HG03196 (cell line): ENCODE measurements at regions not wholly inside any gene's neighbourhood (a gene's known extent, or its start where the extent isn't known, plus 50 kb on each side); places are given as distances from the start of the nearest gene placed in this dataset.
"Not testable (repeated sequence)": the region's sequence is repeated elsewhere in the genome, so short reads cannot be mapped to it uniquely, and the experiment has no call there.

Experiments used
- ATAC-seq: cut with Tn5 transposase; IDR thresholded peaks from one replicate; pipeline ENCODE4 v1.9.1; 2021; ENCODE audit not compliant: unreplicated experiment

DNA sequence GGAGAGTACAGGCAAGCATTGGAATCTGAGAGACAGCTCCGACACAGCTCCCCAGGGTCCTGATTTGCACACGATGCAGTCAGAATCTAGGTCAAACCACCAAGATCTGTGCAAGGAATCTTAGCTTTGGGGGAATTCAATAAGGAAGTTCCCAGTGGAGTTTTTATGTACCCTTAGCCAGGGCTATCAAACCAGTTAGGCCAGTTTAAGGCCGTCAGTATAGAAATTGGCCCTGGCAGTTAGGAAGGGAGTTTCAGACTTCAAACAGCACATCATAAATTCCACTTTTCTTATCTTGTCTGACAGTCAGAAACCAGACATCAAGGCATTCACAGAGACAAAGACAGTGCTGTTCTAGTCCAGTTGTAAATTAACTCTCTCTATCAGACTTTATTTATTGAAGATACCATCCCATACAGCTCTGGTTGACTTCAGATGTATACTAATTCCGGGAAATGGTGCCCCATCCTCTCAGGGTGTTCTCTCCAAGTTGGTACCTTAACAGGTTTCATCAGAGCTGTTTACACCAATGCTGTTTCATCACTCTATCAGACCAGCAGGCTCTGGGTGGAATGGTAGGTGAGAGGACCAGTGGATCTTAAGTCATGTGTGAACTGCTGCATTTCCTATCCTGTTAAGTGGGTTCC is 157.5 kb upstream of the ATF7IP start:
- no peak for ATAC-seq

DNA sequence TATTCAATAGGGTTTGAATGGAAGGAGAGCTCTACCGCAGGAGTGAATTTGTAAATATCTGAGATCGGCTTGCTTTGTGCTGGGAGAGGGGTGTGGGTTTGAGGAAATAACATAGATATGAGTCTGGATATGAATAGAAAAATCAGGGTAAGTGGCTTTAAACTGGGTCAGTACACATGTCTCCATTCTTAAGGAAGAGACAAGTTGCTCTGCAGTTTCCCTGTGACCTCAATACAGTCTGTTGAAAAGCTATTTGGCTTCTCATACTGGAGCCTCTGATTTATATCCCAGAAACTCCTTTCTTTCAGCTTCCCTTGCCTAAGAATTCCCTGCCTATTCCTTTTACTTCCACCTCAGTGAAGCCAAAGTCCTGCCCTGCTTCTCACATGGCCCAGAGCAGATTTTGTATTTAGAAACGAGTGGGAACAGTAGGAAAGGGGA is 153.5 kb upstream of the ATF7IP start:
- ATAC-seq, result no peak

GRCh38 chr12:14213542-14213941 is 151.9 kb upstream of the ATF7IP start:
- no peak for ATAC-seq

DNA sequence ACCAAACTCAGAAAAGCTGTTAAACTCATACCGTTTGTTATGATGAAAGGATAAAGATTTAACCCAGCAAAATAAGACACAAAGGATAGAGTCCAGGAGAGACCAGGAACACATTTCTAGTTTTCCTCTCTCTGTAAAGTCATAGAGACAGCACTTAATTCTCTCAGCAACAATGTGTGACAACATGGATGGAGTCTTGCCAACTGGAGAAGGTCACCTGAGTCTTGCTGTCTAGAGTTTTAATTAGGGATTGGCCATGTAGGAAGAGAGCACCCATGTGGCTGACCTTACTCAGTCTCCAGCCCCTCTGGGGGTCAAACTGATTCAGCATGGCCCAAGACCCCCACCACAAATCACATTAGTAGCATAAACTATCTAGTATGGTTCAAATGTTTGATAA is 151.0 kb upstream of the ATF7IP start:
- ATAC-seq, result no peak

DNA sequence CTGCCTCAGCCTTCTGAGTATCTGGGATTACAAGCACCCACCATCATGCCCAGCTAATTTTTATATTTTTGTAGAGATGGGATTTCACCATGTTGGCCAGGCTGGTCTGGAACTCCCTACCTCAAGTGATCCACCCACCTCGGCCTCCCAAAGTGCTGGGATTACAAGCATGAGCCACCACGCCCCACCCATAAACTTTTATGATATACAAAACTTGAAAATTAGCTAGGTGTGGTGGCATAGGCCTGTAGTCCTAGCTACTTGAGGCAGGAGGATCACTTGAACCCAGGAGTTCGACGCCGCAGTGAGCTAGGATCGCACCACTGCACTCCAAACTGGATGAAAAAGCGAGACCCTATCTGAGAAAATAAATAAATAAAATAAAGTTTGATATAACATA is 149.5 kb upstream of the ATF7IP start:
- ATAC-seq, result not testable (repeated sequence)

- ATAC-seq, result no peak
Measured at GRCh38 chr12:14216405-14217294, 148.8 kb upstream of the ATF7IP start.

DNA sequence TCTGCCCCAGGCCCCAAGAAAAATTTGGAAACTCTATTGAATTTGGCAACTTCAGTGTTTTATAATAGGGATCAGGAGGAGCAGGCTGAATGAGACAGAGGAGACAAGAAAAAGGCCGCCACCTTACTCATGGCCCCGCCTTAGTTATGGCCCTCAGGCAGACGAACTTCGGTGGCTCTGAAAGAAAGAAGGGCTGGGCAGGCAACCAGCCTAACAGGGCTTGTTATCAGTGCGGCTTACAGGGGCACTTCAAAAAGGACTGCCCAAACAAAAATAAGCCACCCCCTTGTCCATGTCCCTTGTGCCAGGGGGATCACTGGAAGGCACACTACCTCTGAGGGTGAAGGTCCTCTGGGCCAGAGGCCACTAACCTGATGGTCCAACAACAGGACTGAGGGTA is 146.3 kb upstream of the ATF7IP start:
- ATAC-seq, result no peak

- not testable (repeated sequence) for ATAC-seq
Measured at GRCh38 chr12:14219670-14220069, 145.8 kb upstream of the ATF7IP start.

- no peak for ATAC-seq
Measured at GRCh38 chr12:14225064-14225463, 140.4 kb upstream of the ATF7IP start.

GRCh38 chr12:14235176-14235575 is 130.3 kb upstream of the ATF7IP start:
- not testable (repeated sequence) for ATAC-seq

DNA sequence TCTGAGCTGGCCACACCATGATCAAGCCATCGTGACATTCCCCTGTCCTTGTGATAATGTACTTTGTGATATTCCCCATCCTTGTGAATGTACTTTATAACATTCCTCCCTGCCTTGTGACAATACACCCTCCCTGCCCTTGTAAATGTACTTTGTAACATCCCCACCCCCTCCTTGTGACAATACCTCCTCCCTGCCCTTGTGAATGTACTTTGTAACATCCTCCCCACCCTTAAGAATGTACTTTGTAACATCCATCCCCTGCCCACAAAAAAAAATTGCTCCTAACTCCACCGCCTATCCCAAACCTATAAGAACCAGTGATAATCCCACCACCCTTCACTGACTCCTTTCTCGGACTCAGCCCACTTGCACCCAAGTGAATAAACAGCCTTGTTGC is 128.8 kb upstream of the ATF7IP start:
- not testable (repeated sequence) for ATAC-seq

- no peak for ATAC-seq
Measured at GRCh38 chr12:14238221-14238792, 127.2 kb upstream of the ATF7IP start.

GRCh38 chr12:14239350-14239934 is 126.0 kb upstream of the ATF7IP start:
- peak; percentile 83 for ATAC-seq

GRCh38 chr12:14239935-14240872 is 125.3 kb upstream of the ATF7IP start:
- ATAC-seq, result peak; percentile 55

DNA sequence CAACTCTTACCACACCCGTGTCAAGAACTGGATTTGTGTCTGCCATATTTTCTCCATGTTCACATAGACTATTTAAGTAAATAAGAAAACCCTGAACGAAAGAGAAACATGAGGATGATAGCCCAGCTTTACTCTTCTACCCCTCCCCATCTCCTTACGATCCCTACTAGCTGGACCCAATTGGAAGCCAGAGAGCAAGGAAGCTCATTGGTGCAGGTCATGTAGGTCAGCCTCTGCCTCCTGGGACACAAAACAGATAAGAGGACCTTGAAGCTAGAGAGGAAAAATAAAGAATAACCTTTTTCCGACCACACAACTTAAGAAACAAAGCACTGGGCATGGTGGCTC is 124.6 kb upstream of the ATF7IP start:
- ATAC-seq, result no peak

GRCh38 chr12:14242825-14243224 is 122.7 kb upstream of the ATF7IP start:
- ATAC-seq, result not testable (repeated sequence)

DNA sequence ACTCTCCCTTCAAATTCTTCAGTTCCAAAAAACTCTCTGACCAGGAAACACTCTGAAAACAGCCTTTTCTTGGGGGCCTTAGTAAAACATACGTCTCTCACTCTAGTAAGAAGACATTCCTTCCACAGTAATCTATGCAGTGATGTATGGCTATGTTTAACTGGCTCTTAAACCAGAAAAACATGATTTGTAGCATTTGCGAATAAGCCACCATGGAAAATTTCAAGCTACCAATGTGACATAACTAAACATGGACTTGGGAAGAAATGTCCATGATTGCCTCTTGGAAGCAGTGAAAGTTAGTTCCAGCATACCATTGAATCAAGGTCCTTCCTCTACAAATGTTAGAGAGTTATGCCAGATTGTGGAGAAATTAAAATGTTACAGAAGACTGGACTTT is 121.5 kb upstream of the ATF7IP start:
- no peak for ATAC-seq

- no peak for ATAC-seq
Measured at GRCh38 chr12:14244876-14245669, 120.4 kb upstream of the ATF7IP start.

GRCh38 chr12:14247166-14247565 is 118.3 kb upstream of the ATF7IP start:
- no peak for ATAC-seq

- no peak for ATAC-seq
Measured at GRCh38 chr12:14249368-14249767, 116.1 kb upstream of the ATF7IP start.
